HepG2 (cell line): ENCODE measurements at regions not wholly inside any gene's neighbourhood (a gene's known extent, or its start where the extent isn't known, plus 50 kb on each side); places are given as distances from the start of the nearest gene placed in this dataset.

Experiments used
- ATAC-seq: fragments of 200-7000 bp; cut with Tn5 transposase; 3 replicates; pipeline ENCODE4 v1.9.1; 2020; ENCODE audit warnings: mild to moderate bottlenecking, moderate library complexity
- BruUV-seq: library from RNA; stranded (reverse); fragments of 400-500 nt; replicated peaks from 2 replicates; lab custom pipeline; 2021; lab: Mats Ljungman, UMichigan
- CTCF ChIA-PET: fragments of 300-600 bp; formaldehyde crosslinking; extraction: SDS; loops from one replicate; lab custom pipeline; 2021; ENCODE audit warnings: low total read pairs, inconsistent platforms, low intra/inter-chr PET ratio; lab: Yijun Ruan, JAX
- POLR2A ChIA-PET: fragments of 350-600 bp; sonication (Branson Sonifier 250); formaldehyde crosslinking; loops from one replicate; lab custom pipeline; 2020; ENCODE audit warnings: antibody characterized with exemption, inconsistent platforms; lab: Yijun Ruan, JAX
- DNase-seq: peaks from one replicate; pipeline ENCODE4 v3.0.0-alpha.2; 2015; ENCODE audit warnings: low spot score
- FAIRE-seq: peaks from 3 replicates; lab custom pipeline; 2011; peaks lifted over from hg19 to GRCh38; lab: Jason Lieb, UNC
- H2AFZ ChIP-seq: one replicate; pipeline ENCODE4 v1.6.1; 2011; ENCODE audit warnings: low read length, inconsistent platforms
- H3K27ac ChIP-seq: fragments of 300-600 bp; 3 replicates; pipeline ENCODE4 v1.8.0; 2011; ENCODE audit warnings: mixed run types, mild to moderate bottlenecking, mixed read lengths, low read length, inconsistent platforms; ENCODE audit not compliant: insufficient read depth; ENCODE audit errors: extremely low read length
- H3K27me3 ChIP-seq, 2 experiments: fragments of 200-600 bp in 1 of 2; 2 replicates in 1 of 2; 3 replicates in 1 of 2; pipeline versions ENCODE4 v1.6.0 to v1.8.0; 2011; ENCODE audit warnings: low read length in 2 of 2, mild to moderate bottlenecking in 2 of 2, moderate library complexity in 2 of 2, inconsistent platforms in 1 of 2; ENCODE audit not compliant: insufficient read depth in 2 of 2, control insufficient read depth in 1 of 2
- H3K36me3 ChIP-seq, 2 experiments: fragments of 200-600 bp in 1 of 2; replicated peaks in 1 of 2; 2 replicates in 1 of 2; 3 replicates in 1 of 2; pipeline versions ENCODE4 v1.5.1 to v1.8.0; 2011; ENCODE audit warnings: low read length in 2 of 2, inconsistent platforms in 1 of 2; ENCODE audit not compliant: insufficient read depth in 2 of 2, control insufficient read depth in 1 of 2
- H3K4me1 ChIP-seq: 2 replicates; pipeline ENCODE4 v1.5.1; 2012; ENCODE audit warnings: low read length, inconsistent platforms; ENCODE audit not compliant: insufficient read depth
- H3K4me2 ChIP-seq: 2 replicates; pipeline ENCODE4 v1.6.0; 2011; ENCODE audit warnings: low read depth, low read length, inconsistent platforms
- H3K4me3 ChIP-seq, 3 experiments: fragments of 200-600 bp in 1 of 3; sonication (generic), shearing (Covaris generic) in 1 of 3; replicated peaks in 1 of 3; 2 replicates each; pipeline ENCODE4 v1.5.1; 2011 to 2016; ENCODE audit warnings: low read length in 3 of 3, inconsistent platforms in 2 of 3, low read depth in 2 of 3, mild to moderate bottlenecking in 2 of 3, control low read depth in 1 of 3, mixed read lengths in 1 of 3; ENCODE audit not compliant: insufficient read depth in 1 of 3
- H3K79me2 ChIP-seq: one replicate; pipeline ENCODE4 v1.6.1; 2011; ENCODE audit warnings: low read length, inconsistent platforms; ENCODE audit not compliant: insufficient read depth
- H3K9ac ChIP-seq: 2 replicates; pipeline ENCODE4 v1.6.0; 2011; ENCODE audit warnings: mild to moderate bottlenecking, low read depth, low read length, inconsistent platforms; ENCODE audit not compliant: insufficient read depth
- H3K9me3 ChIP-seq: 2 replicates; pipeline ENCODE4 v1.5.1; 2012; ENCODE audit warnings: mild to moderate bottlenecking, low read length
- H4K20me1 ChIP-seq: 2 replicates; pipeline ENCODE4 v1.6.0; 2011; ENCODE audit warnings: inconsistent platforms, mild to moderate bottlenecking, low read length, moderate library complexity; ENCODE audit not compliant: insufficient read depth
- BORCS8-MEF2B ChIP-seq: sonication (generic); formaldehyde crosslinking; IDR thresholded peaks from 2 replicates; pipeline ENCODE4 v1.8.0; 2022; ENCODE audit warnings: mild to moderate bottlenecking, missing genetic modification reagents
- CAMTA2 ChIP-seq: sonication (generic); formaldehyde crosslinking; IDR thresholded peaks from 2 replicates; pipeline ENCODE4 v1.4.0; 2020; ENCODE audit warnings: mild to moderate bottlenecking, missing genetic modification reagents, borderline replicate concordance
- CERS6 ChIP-seq: sonication (generic); formaldehyde crosslinking; IDR thresholded peaks from 2 replicates; pipeline ENCODE4 v1.5.0; 2020; ENCODE audit warnings: missing genetic modification reagents
- HNRNPH1 ChIP-seq: fragments of 200-400 bp; formaldehyde crosslinking; optimal IDR thresholded peaks from 2 replicates; pipeline ENCODE3; 2017; ENCODE audit warnings: mild to moderate bottlenecking, low read depth, low read length
- IKZF1 ChIP-seq: fragments of 450-650 bp; IDR thresholded peaks from 2 replicates; pipeline ENCODE4 v1.7.1; 2016
- MAF1 ChIP-seq: sonication (generic); formaldehyde crosslinking; IDR thresholded peaks from 2 replicates; pipeline ENCODE4 v1.5.0; 2020; ENCODE audit warnings: missing genetic modification reagents, borderline replicate concordance
- RCOR2 ChIP-seq: IDR thresholded peaks from 2 replicates; pipeline ENCODE4 v1.6.1; 2016; ENCODE audit warnings: missing biosample characterization, missing genetic modification reagents
- RFX3 ChIP-seq: IDR thresholded peaks from 2 replicates; pipeline ENCODE4 v1.6.1; 2016; ENCODE audit warnings: missing biosample characterization, missing genetic modification reagents
- ZKSCAN5 ChIP-seq: sonication (generic); formaldehyde crosslinking; IDR thresholded peaks from 2 replicates; pipeline ENCODE4 v1.5.1; 2020; ENCODE audit warnings: mild to moderate bottlenecking, missing genetic modification reagents
- ZNF329 ChIP-seq: sonication (generic); formaldehyde crosslinking; IDR thresholded peaks from 2 replicates; pipeline ENCODE4 v1.9.0; 2021; ENCODE audit warnings: low read depth, mild to moderate bottlenecking, missing genetic modification reagents
- WGBS: methylation state at CpG from one replicate; pipeline ENCODE4 v1.1.6; 2017; ENCODE audit warnings: low lambda C conversion rate; 5-methylcytosine and 5-hydroxymethylcytosine counted together
- in situ Hi-C: cut with HindIII; loops from 2 replicates; pipeline ENCODE4 v1.10.0; 2017; ENCODE audit warnings: low pct_unique_long_range_greater_than_20kb; ENCODE audit not compliant: extremely low pct_ligation_motif_present
- intact Hi-C: fragments of 100-400 bp; cut with micrococcal nuclease; formaldehyde crosslinking; loops from one replicate; pipeline ENCODE4 v1.10.0; 2022; ENCODE audit not compliant: unreplicated experiment
- TF ChIP-seq, protein P1 (sequence below): IDR thresholded peaks from 2 replicates; pipeline ENCODE4 v1.6.1; 2016; ENCODE audit warnings: low read depth

- in situ Hi-C loops: no loop called here
- H2AFZ ChIP-seq: no peak overlapping the region
- DNase-seq: no peak
- H3K79me2 ChIP-seq: no peaks in the 10 kb centered on the region
- no peak; the same call in 1 of the 3 replicates for ATAC-seq
- H3K4me2 ChIP-seq: no peak overlapping the region
- no TSS peak for BruUV-seq
- no peak overlapping the region for H3K9ac ChIP-seq
- no peak for TF ChIP-seq ZNF329 (CRISPR knock-in tag)
- no peak for TF ChIP-seq RCOR2 (CRISPR knock-in tag)
- TF ChIP-seq HNRNPH1: no peak
- TF ChIP-seq BORCS8-MEF2B (CRISPR knock-in tag): no peak
- TF ChIP-seq CAMTA2 (CRISPR knock-in tag): no peak
- no peak for TF ChIP-seq IKZF1
- no peak for TF ChIP-seq RFX3 (CRISPR knock-in tag)
- no peak for TF ChIP-seq CERS6 (CRISPR knock-in tag)
- TF ChIP-seq, protein P1, sequence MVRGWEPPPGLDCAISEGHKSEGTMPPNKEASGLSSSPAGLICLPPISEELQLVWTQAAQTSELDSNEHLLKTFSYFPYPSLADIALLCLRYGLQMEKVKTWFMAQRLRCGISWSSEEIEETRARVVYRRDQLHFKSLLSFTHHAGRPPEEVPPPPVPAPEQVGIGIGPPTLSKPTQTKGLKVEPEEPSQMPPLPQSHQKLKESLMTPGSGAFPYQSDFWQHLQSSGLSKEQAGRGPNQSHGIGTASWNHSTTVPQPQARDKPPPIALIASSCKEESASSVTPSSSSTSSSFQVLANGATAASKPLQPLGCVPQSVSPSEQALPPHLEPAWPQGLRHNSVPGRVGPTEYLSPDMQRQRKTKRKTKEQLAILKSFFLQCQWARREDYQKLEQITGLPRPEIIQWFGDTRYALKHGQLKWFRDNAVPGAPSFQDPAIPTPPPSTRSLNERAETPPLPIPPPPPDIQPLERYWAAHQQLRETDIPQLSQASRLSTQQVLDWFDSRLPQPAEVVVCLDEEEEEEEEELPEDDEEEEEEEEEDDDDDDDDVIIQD (CRISPR knock-in tag): no peak
- TF ChIP-seq MAF1 (CRISPR knock-in tag): no peak
- TF ChIP-seq ZKSCAN5 (CRISPR knock-in tag): no peak
- TF ChIP-seq, all 625 proteins: peak for 0
- Histone ChIP-seq H3K9me3 (peaks cover 46% of the 10 kb centered on the region; the same call in 1 of the 2 replicates), H3K4me1 (peaks cover 11% of the 10 kb centered on the region; the same call in 1 of the 2 replicates), H4K20me1 (no peaks in the 10 kb centered on the region), H3K4me3 (no peak overlapping the region), H3K27ac (no peak overlapping the region), H3K27me3 (no peaks in the 10 kb centered on the region; a peak in 1 of 5 replicates), H3K36me3 (no peaks in the 10 kb centered on the region)
- WGBS: 15% methylated on average over 8 of the region's 8 CpGs
- intact Hi-C loops: no loop called here
- no peak for FAIRE-seq
- POLR2A ChIA-PET: no interaction called here
- CTCF ChIA-PET: no interaction called here
Observed at GRCh38 chr9:40913928-40914673, 214.4 kb downstream of the FOXD4L6 start.
